Vagina (tissue), 2 donors: ENCODE measurements at regions not wholly inside any gene's neighbourhood (a gene's known extent, or its start where the extent isn't known, plus 50 kb on each side); places are given as distances from the start of the nearest gene placed in this dataset.

Experiments used
- DNase-seq, 2 donors: peaks; one replicate each; pipeline ENCODE4 v3.0.0-alpha.2; 2017; ENCODE audit errors: extremely low spot score in 2 of 2
- H3K27ac ChIP-seq: fragments of 200-600 bp; sonication (generic); one replicate; pipeline ENCODE4 v1.5.1; 2019
- H3K27me3 ChIP-seq: fragments of 200-600 bp; sonication (generic); one replicate; pipeline ENCODE4 v1.5.1; 2019
- H3K36me3 ChIP-seq, 2 donors: fragments of 200-600 bp; sonication (generic); one replicate each; pipeline ENCODE4 v1.5.1; 2017 to 2019
- H3K4me1 ChIP-seq: fragments of 200-600 bp; sonication (generic); one replicate; pipeline ENCODE4 v1.5.1; 2019
- H3K4me3 ChIP-seq, 2 donors: fragments of 200-600 bp; sonication (generic); 1 replicate in 1 of 2; 2 replicates in 1 of 2; pipeline ENCODE4 v1.5.1; 2016 to 2019
- H3K9me3 ChIP-seq: fragments of 200-600 bp; sonication (generic); one replicate; pipeline ENCODE4 v1.5.1; 2019
- CTCF ChIP-seq, 3 experiments: fragments of 450-650 bp in 2 of 3; fragments of 200-600 bp in 1 of 3; sonication (generic) in 1 of 3; IDR thresholded peaks; one replicate each; pipeline ENCODE4 v1.5.1; 2017 to 2019; ENCODE audit warnings: antibody characterized with exemption in 3 of 3, mild to moderate bottlenecking in 2 of 3, moderate library complexity in 2 of 3
- POLR2A ChIP-seq, 2 donors: fragments of 450-650 bp; IDR thresholded peaks; one replicate each; pipeline ENCODE4 v1.6.1; 2017; ENCODE audit warnings: antibody characterized with exemption in 2 of 2, mild to moderate bottlenecking in 2 of 2, moderate library complexity in 2 of 2
- POLR2AphosphoS5 ChIP-seq, 2 donors: sonication (generic); formaldehyde crosslinking; IDR thresholded peaks; one replicate each; pipeline ENCODE4 v1.9.0; 2017; ENCODE audit warnings: antibody characterized with exemption in 2 of 2, mild to moderate bottlenecking in 2 of 2, low read depth in 1 of 2; ENCODE audit not compliant: insufficient read depth in 1 of 2
- intact Hi-C: fragments of 100-400 bp; cut with DNase I; formaldehyde crosslinking; loops from one replicate; pipeline ENCODE4 v1.15.1; 2023

GRCh38 chr2:120993661-120994060 is 258.0 kb downstream of the GLI2 start:
- Histone ChIP-seq H3K27me3 (no peaks in the 10 kb centered on the region), H3K9me3 (no peaks in the 10 kb centered on the region), H3K27ac (no peak overlapping the region), H3K4me1 (no peaks in the 10 kb centered on the region), H3K4me3 (no peak overlapping the region), H3K36me3 (peaks cover 0 to 7% of the 10 kb centered on the region in 2 donors)
- DNase-seq, result peak; percentile 77 to 88
- intact Hi-C loops, result no loop called here
- no peak for TF ChIP-seq POLR2AphosphoS5 (IDR thresholded peaks at IDR 0.05; ENCODE audit: insufficient read depth in 1 of 2, low read depth in 1 of 2)
- no peak for TF ChIP-seq CTCF (IDR thresholded peaks at IDR 0.05)
- TF ChIP-seq POLR2A (IDR thresholded peaks at IDR 0.05), result no peak

- H3K36me3 ChIP-seq, result peaks cover 0 to 2% of the 10 kb centered on the region in 2 donors
- DNase-seq, result peak; percentile 44 to 49
- H3K27ac ChIP-seq, result no peak overlapping the region
- no peak for TF ChIP-seq POLR2A (IDR thresholded peaks at IDR 0.05)
- TF ChIP-seq POLR2AphosphoS5 (IDR thresholded peaks at IDR 0.05; ENCODE audit: insufficient read depth in 1 of 2, low read depth in 1 of 2), result no peak
- no peak for TF ChIP-seq CTCF (IDR thresholded peaks at IDR 0.05)
- H3K9me3 ChIP-seq, result no peaks in the 10 kb centered on the region
- H3K4me1 ChIP-seq, result no peaks in the 10 kb centered on the region
- no peaks in the 10 kb centered on the region for H3K27me3 ChIP-seq
- intact Hi-C loops, result no loop called here
- H3K4me3 ChIP-seq, result no peak overlapping the region
Measured at GRCh38 chr2:120994301-120994995, 258.8 kb downstream of the GLI2 start.

GRCh38 chr2:120995152-120995551 is 259.5 kb downstream of the GLI2 start:
- H3K27me3 ChIP-seq, result no peaks in the 10 kb centered on the region
- no peaks in the 10 kb centered on the region for H3K4me1 ChIP-seq
- H3K9me3 ChIP-seq, result no peaks in the 10 kb centered on the region
- intact Hi-C loops, result no loop called here
- no peak overlapping the region for H3K27ac ChIP-seq
- DNase-seq, result peak; percentile 32 to 34
- no peak for TF ChIP-seq CTCF (IDR thresholded peaks at IDR 0.05)
- no peak for TF ChIP-seq POLR2AphosphoS5 (IDR thresholded peaks at IDR 0.05; ENCODE audit: insufficient read depth in 1 of 2, low read depth in 1 of 2)
- TF ChIP-seq POLR2A (IDR thresholded peaks at IDR 0.05), result no peak
- H3K36me3 ChIP-seq, result no peaks in the 10 kb centered on the region
- no peak overlapping the region for H3K4me3 ChIP-seq

GRCh38 chr2:120995656-120996190 is 260.1 kb downstream of the GLI2 start:
- H3K27me3 ChIP-seq, result no peaks in the 10 kb centered on the region
- TF ChIP-seq POLR2A (IDR thresholded peaks at IDR 0.05), result no peak
- no peak for TF ChIP-seq POLR2AphosphoS5 (IDR thresholded peaks at IDR 0.05; ENCODE audit: insufficient read depth in 1 of 2, low read depth in 1 of 2)
- no peak for TF ChIP-seq CTCF (IDR thresholded peaks at IDR 0.05)
- H3K4me1 ChIP-seq, result no peaks in the 10 kb centered on the region
- H3K4me3 ChIP-seq, result no peak overlapping the region
- DNase-seq, result peak; percentile 49 to 55
- no peak overlapping the region for H3K27ac ChIP-seq
- H3K9me3 ChIP-seq, result no peaks in the 10 kb centered on the region
- H3K36me3 ChIP-seq, result no peaks in the 10 kb centered on the region
- intact Hi-C loops, result no loop called here
